ENCODE measurements at regions not wholly inside any gene's neighbourhood (a gene's known extent, or its start where the extent isn't known, plus 50 kb on each side); places are given as distances from the start of the nearest gene placed in this dataset.

DNA sequence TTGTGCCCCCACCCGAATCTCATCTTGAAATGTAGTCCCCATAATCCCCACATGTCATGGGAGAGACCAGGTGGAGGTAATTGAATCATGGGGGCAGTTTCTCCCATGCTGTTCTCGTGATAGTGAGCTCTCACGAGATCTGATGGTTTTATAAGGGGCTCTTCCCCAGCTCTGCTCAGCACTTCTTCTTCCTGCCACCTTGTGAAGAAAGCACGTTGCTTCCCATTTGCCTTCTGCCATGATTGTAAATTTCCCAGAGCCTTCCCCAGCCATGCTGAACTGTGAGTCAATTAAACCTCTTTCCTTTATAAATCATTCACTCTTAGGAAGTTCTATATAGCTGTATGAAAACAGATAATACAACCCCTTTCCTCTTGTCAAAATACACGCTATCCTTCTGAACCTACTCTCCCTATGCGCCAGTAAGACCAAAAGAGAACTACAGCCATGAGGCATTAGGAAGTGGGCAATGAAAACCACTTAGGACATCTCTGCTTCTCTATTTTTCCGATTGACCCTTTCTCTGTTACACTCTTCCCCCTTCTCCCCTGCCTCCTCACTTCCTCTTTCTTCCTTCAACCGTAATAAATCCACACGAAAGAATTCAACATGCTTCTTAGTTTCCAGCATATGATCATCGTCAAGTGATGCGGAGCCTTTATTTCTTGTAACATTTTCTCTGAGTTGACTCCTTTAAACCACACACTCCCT lies 101.2 kb upstream of the WDR11 start:
- no peak for TF ChIP-seq POLR2A (IDR thresholded peaks at IDR 0.05)
- no peak for TF ChIP-seq POLR2AphosphoS5 (IDR thresholded peaks at IDR 0.05)
- TF ChIP-seq, protein P1, sequence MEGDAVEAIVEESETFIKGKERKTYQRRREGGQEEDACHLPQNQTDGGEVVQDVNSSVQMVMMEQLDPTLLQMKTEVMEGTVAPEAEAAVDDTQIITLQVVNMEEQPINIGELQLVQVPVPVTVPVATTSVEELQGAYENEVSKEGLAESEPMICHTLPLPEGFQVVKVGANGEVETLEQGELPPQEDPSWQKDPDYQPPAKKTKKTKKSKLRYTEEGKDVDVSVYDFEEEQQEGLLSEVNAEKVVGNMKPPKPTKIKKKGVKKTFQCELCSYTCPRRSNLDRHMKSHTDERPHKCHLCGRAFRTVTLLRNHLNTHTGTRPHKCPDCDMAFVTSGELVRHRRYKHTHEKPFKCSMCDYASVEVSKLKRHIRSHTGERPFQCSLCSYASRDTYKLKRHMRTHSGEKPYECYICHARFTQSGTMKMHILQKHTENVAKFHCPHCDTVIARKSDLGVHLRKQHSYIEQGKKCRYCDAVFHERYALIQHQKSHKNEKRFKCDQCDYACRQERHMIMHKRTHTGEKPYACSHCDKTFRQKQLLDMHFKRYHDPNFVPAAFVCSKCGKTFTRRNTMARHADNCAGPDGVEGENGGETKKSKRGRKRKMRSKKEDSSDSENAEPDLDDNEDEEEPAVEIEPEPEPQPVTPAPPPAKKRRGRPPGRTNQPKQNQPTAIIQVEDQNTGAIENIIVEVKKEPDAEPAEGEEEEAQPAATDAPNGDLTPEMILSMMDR (IDR thresholded peaks at IDR 0.05) = no peak
- DNase-seq (ENCODE audit: low spot score) = no peak
- no peaks in the 10 kb centered on the region for H3K36me3 ChIP-seq
- no peak overlapping the region for H3K4me3 ChIP-seq
- intact Hi-C loops (cut with DNase I) = no loop called here
- H3K4me1 ChIP-seq (replicated peaks) = no peaks in the 10 kb centered on the region
- no peaks in the 10 kb centered on the region for H3K27me3 ChIP-seq (replicated peaks; ENCODE audit: insufficient read depth)
- WGBS = 67% methylated on average over 11 of the region's 11 CpGs
- H3K9me3 ChIP-seq = no peaks in the 10 kb centered on the region
- no peak overlapping the region for H3K27ac ChIP-seq

DNA sequence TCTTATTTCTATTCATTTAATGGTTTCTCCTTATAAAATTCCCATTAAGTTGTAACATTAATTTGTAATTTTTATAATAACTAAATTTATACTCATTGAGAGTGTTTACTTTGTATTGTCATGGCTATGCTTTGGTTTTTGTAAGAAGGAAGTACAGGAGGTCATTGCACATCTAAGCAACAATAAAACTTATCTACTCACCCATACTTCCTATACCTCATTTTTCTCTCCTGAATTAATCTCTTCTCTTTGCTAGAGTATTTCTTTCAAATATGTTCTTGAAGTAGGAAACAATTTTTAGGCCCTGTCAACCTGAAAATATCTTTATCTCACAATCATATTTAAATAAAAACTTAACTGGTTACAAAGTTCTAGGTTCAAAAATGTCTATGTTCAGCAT lies 95.4 kb upstream of the WDR11 start:
- intact Hi-C loops (cut with DNase I) = no loop called here

DNA sequence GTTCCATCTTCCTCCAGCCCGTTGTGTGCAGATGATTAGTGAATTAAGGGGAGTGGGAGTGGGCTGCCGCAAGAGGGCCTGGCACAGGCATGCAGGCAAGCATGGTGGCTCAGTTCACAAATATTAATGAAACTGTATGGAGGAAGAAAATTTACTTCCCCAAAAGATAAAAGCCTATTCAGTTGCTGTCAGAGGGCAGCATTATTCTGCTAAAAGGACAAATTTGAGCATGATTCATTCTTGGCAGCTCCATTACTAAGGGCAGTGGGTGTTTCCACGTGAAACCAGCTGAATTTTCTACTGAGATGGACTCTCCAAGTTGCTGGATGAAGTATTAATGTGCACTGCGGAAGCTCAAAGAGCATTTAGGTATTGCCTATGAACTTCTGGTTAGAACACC lies 90.9 kb upstream of the WDR11 start:
- 61% methylated on average over 4 of the region's 4 CpGs for WGBS
- intact Hi-C loops (cut with DNase I) = no loop called here

More for the DNA sequence above, 95.4 kb upstream of the WDR11 start:
- TF ChIP-seq POLR2AphosphoS5 (IDR thresholded peaks at IDR 0.05) = no peak
- no peak for TF ChIP-seq POLR2A (IDR thresholded peaks at IDR 0.05)
- TF ChIP-seq, protein P1 (IDR thresholded peaks at IDR 0.05) = no peak
- no peaks in the 10 kb centered on the region for H3K36me3 ChIP-seq
- no peak overlapping the region for H3K4me3 ChIP-seq
- H3K27ac ChIP-seq = no peak overlapping the region
- no peaks in the 10 kb centered on the region for H3K4me1 ChIP-seq (replicated peaks)
- H3K27me3 ChIP-seq (replicated peaks; ENCODE audit: insufficient read depth) = no peaks in the 10 kb centered on the region
- H3K9me3 ChIP-seq = no peaks in the 10 kb centered on the region
- no peak for DNase-seq (ENCODE audit: low spot score)

DNA sequence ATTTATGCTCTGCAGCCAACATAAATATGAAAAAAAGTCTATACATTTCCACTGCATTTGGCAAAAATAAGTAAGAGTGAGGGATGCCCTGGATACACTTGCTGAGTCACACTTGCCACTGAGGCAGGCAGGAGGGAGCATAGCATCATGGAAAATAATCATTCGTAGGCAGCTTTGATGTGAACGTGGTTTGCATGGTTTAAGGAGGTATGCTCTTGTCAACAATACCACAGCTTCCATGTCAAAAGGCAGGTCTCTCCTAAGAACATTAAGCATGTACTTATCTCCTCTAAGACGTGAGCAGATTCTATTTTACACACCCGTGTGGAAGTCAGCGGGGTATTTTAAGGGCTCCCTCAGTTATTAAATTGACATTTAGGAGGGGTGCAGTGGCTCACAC lies 89.2 kb upstream of the WDR11 start:
- H3K4me3 ChIP-seq = no peak overlapping the region
- no peaks in the 10 kb centered on the region for H3K4me1 ChIP-seq (replicated peaks)
- TF ChIP-seq POLR2A (IDR thresholded peaks at IDR 0.05) (no peak), POLR2AphosphoS5 (IDR thresholded peaks at IDR 0.05) (no peak)
- TF ChIP-seq, protein P1 (IDR thresholded peaks at IDR 0.05) = no peak
- no peaks in the 10 kb centered on the region for H3K36me3 ChIP-seq
- no peak for DNase-seq (ENCODE audit: low spot score)
- H3K9me3 ChIP-seq = no peaks in the 10 kb centered on the region
- 71% methylated on average over 5 of the region's 5 CpGs for WGBS
- intact Hi-C loops (cut with DNase I) = no loop called here
- H3K27ac ChIP-seq = no peak overlapping the region
- H3K27me3 ChIP-seq (replicated peaks; ENCODE audit: insufficient read depth) = no peaks in the 10 kb centered on the region

More for the DNA sequence above, 90.9 kb upstream of the WDR11 start:
- Histone ChIP-seq H3K36me3 (no peaks in the 10 kb centered on the region), H3K27me3 (replicated peaks; ENCODE audit: insufficient read depth) (no peaks in the 10 kb centered on the region), H3K27ac (no peak overlapping the region), H3K4me3 (no peak overlapping the region), H3K9me3 (no peaks in the 10 kb centered on the region), H3K4me1 (replicated peaks) (no peaks in the 10 kb centered on the region)
- no peak for DNase-seq (ENCODE audit: low spot score)
- TF ChIP-seq, protein P1 (IDR thresholded peaks at IDR 0.05) = no peak
- TF ChIP-seq POLR2AphosphoS5 (IDR thresholded peaks at IDR 0.05) = no peak
- TF ChIP-seq POLR2A (IDR thresholded peaks at IDR 0.05) = no peak

DNA sequence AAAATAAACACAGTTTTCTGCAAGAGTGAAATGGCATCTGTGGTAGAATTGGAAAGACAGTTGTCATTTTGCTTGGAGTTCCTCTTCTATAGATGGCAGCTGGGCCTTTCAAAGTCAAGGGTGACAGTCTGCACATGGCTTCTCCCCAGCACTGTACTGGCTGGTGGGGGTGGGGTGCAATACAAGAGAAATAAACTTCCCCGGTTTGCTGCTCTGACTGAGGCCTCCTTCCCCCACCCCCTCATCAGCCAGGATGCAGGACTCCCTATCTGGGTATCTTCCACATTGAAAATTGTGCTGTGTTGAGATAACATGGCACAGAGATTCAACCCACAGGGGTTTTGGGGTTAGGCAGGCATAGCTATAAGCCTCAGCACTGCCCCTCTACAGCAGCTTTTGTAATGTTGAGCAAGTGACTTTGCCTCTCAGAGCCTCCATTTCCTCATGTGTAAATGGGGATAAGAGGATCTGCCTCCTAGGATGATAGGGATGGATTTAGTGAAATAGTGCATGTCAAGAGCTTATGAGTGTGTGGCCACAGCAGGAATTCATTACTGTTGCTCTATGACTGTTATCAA lies 85.8 kb upstream of the WDR11 start:
- Histone ChIP-seq H3K27me3 (replicated peaks; ENCODE audit: insufficient read depth) (no peaks in the 10 kb centered on the region), H3K4me3 (no peak overlapping the region), H3K27ac (no peak overlapping the region), H3K9me3 (no peaks in the 10 kb centered on the region), H3K4me1 (replicated peaks) (no peaks in the 10 kb centered on the region), H3K36me3 (no peaks in the 10 kb centered on the region)
- DNase-seq (ENCODE audit: low spot score) = no peak
- intact Hi-C loops (cut with DNase I) = no loop called here
- WGBS = 64% methylated on average over 1 of the region's 1 CpG
- TF ChIP-seq, protein P1 (IDR thresholded peaks at IDR 0.05) = no peak
- TF ChIP-seq POLR2A (IDR thresholded peaks at IDR 0.05) = no peak
- TF ChIP-seq POLR2AphosphoS5 (IDR thresholded peaks at IDR 0.05) = no peak
